ENCODE measurements at regions not wholly inside any gene's neighbourhood (a gene's known extent, or its start where the extent isn't known, plus 50 kb on each side); places are given as distances from the start of the nearest gene placed in this dataset.
"Not testable (repeated sequence)": the region's sequence is repeated elsewhere in the genome, so short reads cannot be mapped to it uniquely, and the experiment has no call there.

DNA sequence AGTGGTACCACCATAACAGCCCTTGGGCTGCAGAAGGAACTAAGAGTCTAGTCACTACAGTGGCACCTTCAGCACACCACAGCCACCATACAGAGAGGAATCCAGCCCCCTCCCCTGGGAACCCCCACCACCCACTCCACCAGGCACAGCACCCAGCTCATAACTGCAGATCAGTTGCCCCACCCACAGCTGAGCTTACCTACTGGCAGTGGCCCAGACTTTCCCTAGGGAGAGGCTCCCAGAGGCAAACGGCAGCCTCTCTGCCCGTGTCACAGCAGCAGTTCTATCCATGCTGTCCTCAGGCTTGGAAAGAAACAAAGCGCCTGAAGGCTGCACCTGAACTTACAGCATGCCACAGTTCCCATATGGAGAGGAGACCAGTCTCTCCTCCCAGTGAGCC, 372.3 kb downstream of the OR4F29 start:
- H3K79me2 ChIP-seq (ENCODE audit: low read length); intact Hi-C loops (cut with micrococcal nuclease); POLR2A ChIA-PET (ENCODE audit: unreplicated experiment); H3K27me3 ChIP-seq (ENCODE audit: low read length); H3F3A ChIP-seq (ENCODE audit: low read length, unreplicated experiment); H3K9me3 ChIP-seq (ENCODE audit: low read length); BruUV-seq (replicated peaks); ATAC-seq; H3K9ac ChIP-seq (ENCODE audit: low read length); H3K4me1 ChIP-seq (ENCODE audit: insufficient read depth, low read length); H3K4me3 ChIP-seq (ENCODE audit: low read length); H4K20me1 ChIP-seq (ENCODE audit: low read length); H3K27ac ChIP-seq (ENCODE audit: low read length); CTCF ChIA-PET; H2AFZ ChIP-seq (ENCODE audit: low read length); H3K36me3 ChIP-seq (ENCODE audit: low read depth, low read length); DNase-seq; H3K4me2 ChIP-seq (ENCODE audit: low read length); H3K9me2 ChIP-seq (replicated peaks; ENCODE audit: low read length): not testable (repeated sequence)

DNA sequence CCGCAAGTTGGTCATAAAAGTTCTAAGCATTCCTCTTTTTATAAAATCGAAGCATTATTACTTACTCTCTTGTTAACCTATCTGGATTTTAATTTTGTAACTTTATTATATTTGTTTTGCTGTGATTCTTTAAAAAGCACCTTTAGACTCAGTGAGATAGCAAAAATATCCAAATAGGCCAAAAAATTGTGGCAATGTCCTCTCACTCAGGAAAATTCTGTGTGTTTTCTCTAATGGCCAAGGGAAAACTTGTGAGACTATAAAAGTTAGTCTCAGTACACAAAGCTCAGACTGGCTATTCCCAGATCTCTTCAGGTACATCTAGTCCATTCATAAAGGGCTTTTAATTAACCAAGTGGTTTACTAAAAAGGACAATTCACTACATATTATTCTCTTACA, 386.4 kb downstream of the OR4F29 start, which contains the start of gene OR4F5:
TSS of gene OR4F5 (plus strand) at position 301 of the 400 bp plus-strand sequence.
- intact Hi-C loops (cut with micrococcal nuclease); CTCF ChIA-PET; POLR2A ChIA-PET (ENCODE audit: unreplicated experiment): not testable (repeated sequence)

DNA sequence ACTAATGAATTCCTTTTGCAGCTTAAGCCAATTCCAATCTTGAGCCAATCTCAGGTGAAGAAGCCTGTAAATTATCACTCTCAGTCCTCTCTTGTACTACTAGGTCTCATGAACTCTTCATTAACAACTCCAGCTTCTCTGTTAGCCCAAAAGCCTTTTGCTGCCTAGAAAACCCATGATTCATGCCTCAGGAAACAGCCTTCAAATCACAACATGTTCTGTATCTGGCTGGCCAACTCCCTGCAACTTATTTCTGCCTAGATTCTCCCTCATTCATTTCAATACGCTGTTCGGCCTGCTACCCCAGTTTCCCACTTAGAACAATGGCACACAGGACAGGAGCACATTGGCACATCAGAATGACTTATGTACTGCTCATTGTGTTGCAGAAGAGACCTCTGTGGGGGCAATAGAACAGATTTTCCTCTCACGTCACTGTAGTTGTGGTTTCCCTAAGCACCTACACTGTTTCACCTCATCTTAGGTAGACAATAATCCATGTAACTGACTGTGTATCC, 395.4 kb downstream of the OR4F29 start:
- H3K4me2 ChIP-seq (ENCODE audit: low read length); H3K9me3 ChIP-seq (ENCODE audit: low read length); H3K79me2 ChIP-seq (ENCODE audit: low read length); DNase-seq; H3K9me2 ChIP-seq (replicated peaks; ENCODE audit: low read length); H3K27ac ChIP-seq (ENCODE audit: low read length); BruUV-seq (replicated peaks); intact Hi-C loops (cut with micrococcal nuclease); POLR2A ChIA-PET (ENCODE audit: unreplicated experiment); H3K9ac ChIP-seq (ENCODE audit: low read length); H2AFZ ChIP-seq (ENCODE audit: low read length); CTCF ChIA-PET; ATAC-seq; H3K36me3 ChIP-seq (ENCODE audit: low read depth, low read length); H3K27me3 ChIP-seq (ENCODE audit: low read length); H4K20me1 ChIP-seq (ENCODE audit: low read length); H3K4me1 ChIP-seq (ENCODE audit: insufficient read depth, low read length); H3F3A ChIP-seq (ENCODE audit: low read length, unreplicated experiment); H3K4me3 ChIP-seq (ENCODE audit: low read length): not testable (repeated sequence)

More for the DNA sequence above, 386.4 kb downstream of the OR4F29 start, which contains the start of gene OR4F5:
- H3K9me2 ChIP-seq (replicated peaks; ENCODE audit: low read length); ATAC-seq; BruUV-seq (replicated peaks); H3K27ac ChIP-seq (ENCODE audit: low read length); H2AFZ ChIP-seq (ENCODE audit: low read length); H3K4me2 ChIP-seq (ENCODE audit: low read length); DNase-seq; H3K4me3 ChIP-seq (ENCODE audit: low read length); H3K36me3 ChIP-seq (ENCODE audit: low read depth, low read length); H3K9me3 ChIP-seq (ENCODE audit: low read length); H3K4me1 ChIP-seq (ENCODE audit: insufficient read depth, low read length); H3F3A ChIP-seq (ENCODE audit: low read length, unreplicated experiment); H4K20me1 ChIP-seq (ENCODE audit: low read length); H3K27me3 ChIP-seq (ENCODE audit: low read length); H3K79me2 ChIP-seq (ENCODE audit: low read length); H3K9ac ChIP-seq (ENCODE audit: low read length): not testable (repeated sequence)

DNA sequence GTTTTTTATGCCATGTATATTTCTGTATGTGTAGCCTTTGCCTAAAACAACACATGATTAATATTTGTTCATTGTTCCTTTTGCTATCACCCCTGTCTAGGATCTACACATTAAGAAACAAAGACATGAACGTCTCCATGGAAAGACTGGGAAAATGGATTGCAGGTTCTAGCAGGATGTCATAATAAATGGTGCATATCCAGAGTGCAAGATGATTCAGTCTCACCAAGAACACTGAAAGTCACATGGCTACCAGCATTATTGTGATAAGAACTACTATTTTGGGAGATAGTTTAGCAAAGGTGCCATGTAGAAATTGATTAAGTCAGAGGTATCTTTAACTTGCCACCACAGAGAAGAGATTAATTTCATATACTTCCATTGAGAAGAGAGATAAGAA, 398.3 kb downstream of the OR4F29 start:
- ATAC-seq; H3K27me3 ChIP-seq (ENCODE audit: low read length); DNase-seq; POLR2A ChIA-PET (ENCODE audit: unreplicated experiment); H3K36me3 ChIP-seq (ENCODE audit: low read depth, low read length); H3K4me1 ChIP-seq (ENCODE audit: insufficient read depth, low read length); H3K9ac ChIP-seq (ENCODE audit: low read length); BruUV-seq (replicated peaks); H2AFZ ChIP-seq (ENCODE audit: low read length); H3F3A ChIP-seq (ENCODE audit: low read length, unreplicated experiment); H3K4me2 ChIP-seq (ENCODE audit: low read length); H3K9me3 ChIP-seq (ENCODE audit: low read length); CTCF ChIA-PET; H3K9me2 ChIP-seq (replicated peaks; ENCODE audit: low read length); H4K20me1 ChIP-seq (ENCODE audit: low read length); H3K27ac ChIP-seq (ENCODE audit: low read length); H3K4me3 ChIP-seq (ENCODE audit: low read length); intact Hi-C loops (cut with micrococcal nuclease); H3K79me2 ChIP-seq (ENCODE audit: low read length): not testable (repeated sequence)

DNA sequence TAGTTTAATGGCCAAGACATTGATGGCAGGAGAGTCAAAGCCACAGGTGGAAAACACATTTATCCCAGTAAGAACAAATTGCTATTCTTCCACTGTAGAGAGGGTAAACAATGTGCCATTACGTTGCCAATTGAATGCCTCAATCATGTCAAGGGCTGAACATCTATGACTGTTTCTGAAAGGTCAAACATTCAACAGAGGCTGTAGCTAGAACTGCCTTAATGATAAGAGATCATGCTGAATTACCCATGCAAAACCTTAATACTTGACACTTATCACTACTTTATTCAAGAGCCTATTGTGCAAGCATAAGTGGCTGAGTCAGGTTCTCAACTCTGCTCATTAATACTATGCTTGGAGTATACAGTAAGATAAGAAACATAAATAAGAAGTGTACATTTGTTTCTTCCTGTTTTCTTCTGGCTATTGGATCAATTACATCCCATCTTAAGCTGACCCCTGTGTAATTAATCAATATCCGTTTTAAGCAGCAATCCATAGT, 409.5 kb downstream of the OR4F29 start:
- H3K9ac ChIP-seq (ENCODE audit: low read length); intact Hi-C loops (cut with micrococcal nuclease); H3K4me1 ChIP-seq (ENCODE audit: insufficient read depth, low read length); H3K9me2 ChIP-seq (replicated peaks; ENCODE audit: low read length); H3K36me3 ChIP-seq (ENCODE audit: low read depth, low read length); H3K27ac ChIP-seq (ENCODE audit: low read length); H3K9me3 ChIP-seq (ENCODE audit: low read length); H3K4me3 ChIP-seq (ENCODE audit: low read length); CTCF ChIA-PET; H3F3A ChIP-seq (ENCODE audit: low read length, unreplicated experiment); H3K27me3 ChIP-seq (ENCODE audit: low read length); BruUV-seq (replicated peaks); DNase-seq; H3K4me2 ChIP-seq (ENCODE audit: low read length); POLR2A ChIA-PET (ENCODE audit: unreplicated experiment); H3K79me2 ChIP-seq (ENCODE audit: low read length); H2AFZ ChIP-seq (ENCODE audit: low read length); H4K20me1 ChIP-seq (ENCODE audit: low read length); ATAC-seq: not testable (repeated sequence)

DNA sequence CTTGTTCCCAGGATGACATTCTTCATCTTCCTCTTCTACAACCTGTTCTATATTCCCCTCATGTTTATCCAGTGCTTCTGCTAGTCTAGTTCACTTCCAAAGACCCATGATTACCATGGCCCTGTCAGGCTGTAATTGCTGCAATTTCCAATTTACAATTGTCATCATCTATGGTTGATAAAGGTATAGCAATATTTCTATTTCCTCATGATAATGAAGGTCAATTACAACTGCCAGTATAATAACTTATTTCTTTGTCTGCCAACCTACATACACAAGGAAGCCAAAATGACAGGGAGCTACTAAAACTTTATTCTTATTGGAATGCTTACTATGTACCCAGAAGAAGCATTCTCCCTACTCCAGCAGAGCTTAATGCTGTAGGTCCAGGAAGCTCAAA, 410.3 kb downstream of the OR4F29 start:
- H3K9ac ChIP-seq (ENCODE audit: low read length); H3K36me3 ChIP-seq (ENCODE audit: low read depth, low read length); H4K20me1 ChIP-seq (ENCODE audit: low read length); H3K4me3 ChIP-seq (ENCODE audit: low read length); DNase-seq; H3F3A ChIP-seq (ENCODE audit: low read length, unreplicated experiment); H3K27me3 ChIP-seq (ENCODE audit: low read length); H3K9me2 ChIP-seq (replicated peaks; ENCODE audit: low read length); H2AFZ ChIP-seq (ENCODE audit: low read length); CTCF ChIA-PET; POLR2A ChIA-PET (ENCODE audit: unreplicated experiment); H3K27ac ChIP-seq (ENCODE audit: low read length); intact Hi-C loops (cut with micrococcal nuclease); H3K9me3 ChIP-seq (ENCODE audit: low read length); ATAC-seq; BruUV-seq (replicated peaks); H3K79me2 ChIP-seq (ENCODE audit: low read length); H3K4me1 ChIP-seq (ENCODE audit: insufficient read depth, low read length); H3K4me2 ChIP-seq (ENCODE audit: low read length): not testable (repeated sequence)

DNA sequence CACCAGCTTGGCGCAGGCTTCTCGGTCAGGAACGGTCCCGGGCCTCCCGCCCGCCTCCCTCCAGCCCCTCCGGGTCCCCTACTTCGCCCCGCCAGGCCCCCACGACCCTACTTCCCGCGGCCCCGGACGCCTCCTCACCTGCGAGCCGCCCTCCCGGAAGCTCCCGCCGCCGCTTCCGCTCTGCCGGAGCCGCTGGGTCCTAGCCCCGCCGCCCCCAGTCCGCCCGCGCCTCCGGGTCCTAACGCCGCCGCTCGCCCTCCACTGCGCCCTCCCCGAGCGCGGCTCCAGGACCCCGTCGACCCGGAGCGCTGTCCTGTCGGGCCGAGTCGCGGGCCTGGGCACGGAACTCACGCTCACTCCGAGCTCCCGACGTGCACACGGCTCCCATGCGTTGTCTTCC, 422.3 kb downstream of the OR4F29 start:
- H3K27me3 ChIP-seq (ENCODE audit: low read length); H3F3A ChIP-seq (ENCODE audit: low read length, unreplicated experiment); BruUV-seq (replicated peaks); H3K9ac ChIP-seq (ENCODE audit: low read length); CTCF ChIA-PET; H3K79me2 ChIP-seq (ENCODE audit: low read length); H3K36me3 ChIP-seq (ENCODE audit: low read depth, low read length); H4K20me1 ChIP-seq (ENCODE audit: low read length); H2AFZ ChIP-seq (ENCODE audit: low read length); ATAC-seq; H3K4me1 ChIP-seq (ENCODE audit: insufficient read depth, low read length); H3K4me3 ChIP-seq (ENCODE audit: low read length); DNase-seq; H3K27ac ChIP-seq (ENCODE audit: low read length); H3K9me3 ChIP-seq (ENCODE audit: low read length); H3K9me2 ChIP-seq (replicated peaks; ENCODE audit: low read length); POLR2A ChIA-PET (ENCODE audit: unreplicated experiment); intact Hi-C loops (cut with micrococcal nuclease); H3K4me2 ChIP-seq (ENCODE audit: low read length): not testable (repeated sequence)

Measured in PC-3 (cell line).